ENCODE measurements at regions not wholly inside any gene's neighbourhood (a gene's known extent, or its start where the extent isn't known, plus 50 kb on each side); places are given as distances from the start of the nearest gene placed in this dataset.
"Not testable (repeated sequence)": the region's sequence is repeated elsewhere in the genome, so short reads cannot be mapped to it uniquely, and the experiment has no call there.

GRCh38 chr3:20904671-20905070, 718.7 kb upstream of the SGO1 start:
- DNase-seq = no peak

- DNase-seq = no peak
Measured at GRCh38 chr3:20898962-20899361, 713.0 kb upstream of the SGO1 start.

GRCh38 chr3:20890111-20890519, 704.1 kb upstream of the SGO1 start:
- no peak for DNase-seq

DNA sequence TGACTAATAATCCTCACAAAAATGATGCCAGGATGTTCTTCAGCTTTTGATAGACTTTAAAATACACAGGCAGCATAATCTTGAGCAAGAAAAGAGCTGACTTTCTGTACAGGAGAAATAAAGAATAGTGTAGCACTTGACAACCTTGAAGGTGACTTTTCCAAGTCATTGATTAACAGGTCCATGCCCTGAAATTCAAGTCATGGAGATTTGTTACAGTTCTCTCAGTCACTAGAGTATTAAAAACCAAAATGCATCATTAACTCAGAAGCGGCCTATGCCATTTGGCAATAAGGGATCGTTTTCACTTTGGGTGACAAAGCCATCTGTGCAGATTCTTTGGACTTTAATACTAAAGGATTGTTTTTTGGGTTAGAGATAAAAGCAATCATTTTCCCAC, 692.7 kb upstream of the SGO1 start:
- no peak for DNase-seq

DNA sequence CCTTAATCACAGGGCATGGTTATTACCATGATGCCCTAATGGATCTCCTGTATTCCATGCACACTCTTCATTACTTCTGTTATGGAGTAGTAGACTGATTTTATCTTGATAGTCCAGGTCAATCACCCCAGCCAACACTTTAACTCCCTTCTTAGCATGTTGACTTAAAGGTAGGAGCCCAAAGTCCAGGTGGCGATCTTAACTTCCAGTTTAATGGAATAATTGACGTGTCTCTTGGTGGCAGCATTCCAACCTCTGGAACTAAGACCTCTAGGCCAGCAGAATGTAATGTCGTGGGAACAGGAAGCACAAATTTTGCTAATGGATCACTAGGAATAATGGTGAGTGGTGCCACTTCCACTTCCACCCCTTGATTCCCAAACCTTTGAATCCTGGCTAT, 687.2 kb upstream of the SGO1 start:
- DNase-seq = no peak

GRCh38 chr3:20870106-20870899, 684.3 kb upstream of the SGO1 start:
- DNase-seq = no peak

GRCh38 chr3:20865803-20866202, 679.8 kb upstream of the SGO1 start:
- no peak for DNase-seq

- no peak for DNase-seq
Measured at GRCh38 chr3:20861454-20861853, 675.4 kb upstream of the SGO1 start.

GRCh38 chr3:20857636-20858035, 671.6 kb upstream of the SGO1 start:
- no peak for DNase-seq

DNA sequence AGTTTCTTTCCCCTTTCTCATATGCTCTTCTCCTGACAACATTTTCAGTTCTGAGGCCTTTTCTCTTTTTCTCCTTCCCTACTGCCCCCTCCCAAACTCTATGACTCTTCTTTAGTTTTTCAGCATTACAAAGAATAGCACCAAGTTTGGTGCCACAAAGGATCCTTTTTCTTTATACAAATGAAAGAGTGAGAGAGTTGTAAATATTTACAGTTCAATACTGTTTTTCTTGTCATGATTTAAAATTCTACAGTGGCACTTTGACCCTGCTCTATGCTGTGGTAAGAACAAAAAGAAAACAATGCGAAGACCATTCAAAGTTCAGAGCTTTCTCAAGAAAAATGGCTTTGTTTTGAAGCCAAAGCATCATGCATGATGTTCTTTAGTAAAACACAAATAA, 667.9 kb upstream of the SGO1 start:
- no peak for DNase-seq

DNA sequence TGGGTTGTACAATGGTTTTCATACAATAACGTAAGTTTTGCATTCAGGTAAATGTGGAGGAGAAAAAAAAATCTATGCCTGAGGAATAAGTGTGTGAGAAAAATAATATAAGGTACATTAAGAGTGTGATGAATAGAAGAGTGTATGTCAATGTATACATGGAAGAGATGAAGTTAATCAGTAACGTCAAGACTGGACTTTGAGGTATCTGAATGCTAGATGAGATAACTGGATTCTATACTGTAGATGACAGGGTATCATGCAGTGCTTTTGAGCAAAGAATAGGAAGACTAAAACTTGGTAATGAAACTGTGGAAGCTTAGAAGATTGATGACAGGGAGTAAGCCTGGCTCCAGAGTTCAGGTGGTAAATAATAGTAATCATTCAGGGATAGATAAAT, 666.7 kb upstream of the SGO1 start:
- no peak for DNase-seq

GRCh38 chr3:20849975-20850374, 664.0 kb upstream of the SGO1 start:
- no peak for DNase-seq

GRCh38 chr3:20846832-20847231, 660.8 kb upstream of the SGO1 start:
- no peak for DNase-seq

GRCh38 chr3:20846066-20846465, 660.1 kb upstream of the SGO1 start:
- DNase-seq = no peak

GRCh38 chr3:20844851-20845250, 658.8 kb upstream of the SGO1 start:
- DNase-seq = no peak

- DNase-seq = no peak
Measured at GRCh38 chr3:20842594-20843436, 656.8 kb upstream of the SGO1 start.

- DNase-seq = no peak
Measured at GRCh38 chr3:20842002-20842401, 656.0 kb upstream of the SGO1 start.

- no peak for DNase-seq
Measured at GRCh38 chr3:20837676-20838302, 651.8 kb upstream of the SGO1 start.

DNA sequence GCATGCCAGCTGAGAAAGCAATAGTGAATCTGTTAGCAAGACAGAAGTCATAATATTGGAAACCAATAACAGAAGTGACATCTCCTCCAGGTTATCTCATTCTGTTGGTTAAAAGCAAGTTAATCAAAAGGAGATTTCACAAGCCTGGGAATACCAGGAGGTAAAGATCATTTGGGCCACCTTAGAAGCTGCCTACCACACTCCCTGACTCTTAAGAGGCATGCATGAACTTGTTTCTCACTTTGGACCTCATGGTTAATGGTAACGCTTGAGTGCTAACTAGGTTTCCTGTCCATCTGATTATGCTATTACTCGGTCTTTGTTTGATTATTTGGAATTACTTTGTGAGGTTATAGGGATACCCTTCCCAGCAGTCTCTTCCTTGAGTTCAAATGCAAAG, 650.8 kb upstream of the SGO1 start:
- DNase-seq = no peak

DNA sequence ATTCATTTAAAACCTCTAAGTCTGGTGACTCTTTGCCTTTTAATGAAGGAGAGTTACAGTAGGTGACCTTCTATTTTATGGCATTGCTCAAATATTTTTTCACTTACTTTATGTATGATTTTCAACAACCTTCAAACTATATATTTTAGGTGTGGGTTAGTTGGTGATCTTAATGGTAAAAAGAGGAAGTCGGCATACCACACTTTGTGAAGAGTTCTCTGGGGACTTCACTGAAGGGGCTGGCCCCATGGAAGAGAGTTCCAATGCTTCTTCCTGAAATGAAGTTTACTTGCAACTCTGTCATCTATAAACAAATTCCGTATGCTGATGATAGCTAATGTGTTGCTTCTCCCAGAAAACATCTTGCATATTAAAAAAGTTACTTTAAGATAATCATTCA, 647.0 kb upstream of the SGO1 start:
- DNase-seq = no peak

- DNase-seq = no peak
Measured at GRCh38 chr3:20822251-20822650, 636.2 kb upstream of the SGO1 start.

DNA sequence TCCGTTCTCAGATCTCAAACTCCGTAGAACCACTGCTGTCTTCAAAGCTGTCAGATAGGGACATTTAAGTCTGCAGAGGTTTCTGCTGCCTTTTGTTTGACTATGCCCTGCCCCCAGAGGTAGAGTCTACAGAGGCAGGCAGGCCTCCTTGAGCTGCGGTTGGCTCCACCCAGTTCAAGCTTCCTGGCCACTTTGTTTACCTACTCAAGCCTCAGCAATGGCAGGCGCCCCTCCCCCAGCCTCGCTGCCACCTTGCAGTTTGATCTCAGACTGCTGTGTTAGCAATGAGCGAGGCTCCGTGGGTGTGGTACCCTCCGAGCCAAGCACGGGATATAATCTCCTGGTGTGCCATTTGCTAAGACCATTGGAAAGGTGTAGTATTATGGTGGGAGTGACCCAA, 634.9 kb upstream of the SGO1 start:
- not testable (repeated sequence) for DNase-seq

- no peak for DNase-seq
Measured at GRCh38 chr3:20811631-20812030, 625.6 kb upstream of the SGO1 start.

- DNase-seq = no peak
Measured at GRCh38 chr3:20811006-20811405, 625.0 kb upstream of the SGO1 start.

Measured in SW 1271 (cell line).